ENCODE measurements at regions not wholly inside any gene's neighbourhood (a gene's known extent, or its start where the extent isn't known, plus 50 kb on each side); places are given as distances from the start of the nearest gene placed in this dataset.

- no peak overlapping the region for H3K4me3 Mint-ChIP-seq
- no peak overlapping the region for H3K27ac Mint-ChIP-seq
- peaks cover 6% of the 10 kb centered on the region for H3K9me3 Mint-ChIP-seq (ENCODE audit: low read depth)
- H3K4me1 Mint-ChIP-seq (ENCODE audit: low read depth) = no peaks in the 10 kb centered on the region
- H3K36me3 Mint-ChIP-seq = no peaks in the 10 kb centered on the region
- no peaks in the 10 kb centered on the region for H3K27me3 Mint-ChIP-seq
These were observed 574.8 kb downstream of the PSAT1 start for GRCh38 chr9:78871452-78872331.

GRCh38 chr9:78874061-78874460, 577.1 kb downstream of the PSAT1 start:
- H3K9me3 Mint-ChIP-seq (ENCODE audit: low read depth) = peaks cover 6% of the 10 kb centered on the region
- H3K36me3 Mint-ChIP-seq = no peaks in the 10 kb centered on the region
- H3K27ac Mint-ChIP-seq = no peak overlapping the region
- no peak overlapping the region for H3K4me3 Mint-ChIP-seq
- no peaks in the 10 kb centered on the region for H3K4me1 Mint-ChIP-seq (ENCODE audit: low read depth)
- no peaks in the 10 kb centered on the region for H3K27me3 Mint-ChIP-seq

GRCh38 chr9:78879324-78880100, 582.6 kb downstream of the PSAT1 start:
- Mint-ChIP-seq H3K27me3 (no peaks in the 10 kb centered on the region), H3K27ac (no peak overlapping the region), H3K36me3 (no peaks in the 10 kb centered on the region), H3K9me3 (ENCODE audit: low read depth) (no peaks in the 10 kb centered on the region), H3K4me1 (ENCODE audit: low read depth) (no peaks in the 10 kb centered on the region), H3K4me3 (no peak overlapping the region)

- no peaks in the 10 kb centered on the region for H3K27me3 Mint-ChIP-seq
These were observed 584.4 kb downstream of the PSAT1 start for GRCh38 chr9:78881295-78881694.

GRCh38 chr9:78882481-78882880, 585.6 kb downstream of the PSAT1 start:
- H3K9me3 Mint-ChIP-seq (ENCODE audit: low read depth) = no peaks in the 10 kb centered on the region
- H3K4me3 Mint-ChIP-seq = no peak overlapping the region
- H3K4me1 Mint-ChIP-seq (ENCODE audit: low read depth) = no peaks in the 10 kb centered on the region
- no peak overlapping the region for H3K27ac Mint-ChIP-seq
- no peaks in the 10 kb centered on the region for H3K36me3 Mint-ChIP-seq
- H3K27me3 Mint-ChIP-seq = no peaks in the 10 kb centered on the region

More at GRCh38 chr9:78881295-78881694, 584.4 kb downstream of the PSAT1 start:
- H3K4me3 Mint-ChIP-seq = no peak overlapping the region
- H3K9me3 Mint-ChIP-seq (ENCODE audit: low read depth) = no peaks in the 10 kb centered on the region
- H3K36me3 Mint-ChIP-seq = no peaks in the 10 kb centered on the region
- H3K4me1 Mint-ChIP-seq (ENCODE audit: low read depth) = no peaks in the 10 kb centered on the region
- no peak overlapping the region for H3K27ac Mint-ChIP-seq

GRCh38 chr9:78884611-78885150, 587.8 kb downstream of the PSAT1 start:
- H3K27me3 Mint-ChIP-seq = peaks cover 1% of the 10 kb centered on the region
- no peaks in the 10 kb centered on the region for H3K4me1 Mint-ChIP-seq (ENCODE audit: low read depth)
- no peak overlapping the region for H3K4me3 Mint-ChIP-seq
- H3K36me3 Mint-ChIP-seq = no peaks in the 10 kb centered on the region
- H3K9me3 Mint-ChIP-seq (ENCODE audit: low read depth) = no peaks in the 10 kb centered on the region
- no peak overlapping the region for H3K27ac Mint-ChIP-seq

GRCh38 chr9:78892182-78892581, 595.3 kb downstream of the PSAT1 start:
- Mint-ChIP-seq H3K4me3 (no peak overlapping the region), H3K36me3 (no peaks in the 10 kb centered on the region), H3K27ac (no peak overlapping the region), H3K9me3 (ENCODE audit: low read depth) (no peaks in the 10 kb centered on the region), H3K4me1 (ENCODE audit: low read depth) (no peaks in the 10 kb centered on the region), H3K27me3 (peaks cover 4% of the 10 kb centered on the region)

GRCh38 chr9:78892769-78893168, 595.8 kb downstream of the PSAT1 start:
- H3K27ac Mint-ChIP-seq = no peak overlapping the region
- H3K4me1 Mint-ChIP-seq (ENCODE audit: low read depth) = no peaks in the 10 kb centered on the region
- no peaks in the 10 kb centered on the region for H3K36me3 Mint-ChIP-seq

GRCh38 chr9:78893774-78894401, 597.0 kb downstream of the PSAT1 start:
- peaks cover 4% of the 10 kb centered on the region for H3K27me3 Mint-ChIP-seq
- no peaks in the 10 kb centered on the region for H3K36me3 Mint-ChIP-seq
- H3K9me3 Mint-ChIP-seq (ENCODE audit: low read depth) = no peaks in the 10 kb centered on the region
- no peaks in the 10 kb centered on the region for H3K4me1 Mint-ChIP-seq (ENCODE audit: low read depth)
- no peak overlapping the region for H3K27ac Mint-ChIP-seq
- no peak overlapping the region for H3K4me3 Mint-ChIP-seq

More at GRCh38 chr9:78892769-78893168, 595.8 kb downstream of the PSAT1 start:
- H3K9me3 Mint-ChIP-seq (ENCODE audit: low read depth) = no peaks in the 10 kb centered on the region
- no peak overlapping the region for H3K4me3 Mint-ChIP-seq
- peaks cover 4% of the 10 kb centered on the region for H3K27me3 Mint-ChIP-seq

- Mint-ChIP-seq H3K36me3 (no peaks in the 10 kb centered on the region), H3K27me3 (peaks cover 3% of the 10 kb centered on the region), H3K4me1 (ENCODE audit: low read depth) (no peaks in the 10 kb centered on the region), H3K9me3 (ENCODE audit: low read depth) (no peaks in the 10 kb centered on the region), H3K4me3 (no peak overlapping the region), H3K27ac (no peak overlapping the region)
These were observed 599.6 kb downstream of the PSAT1 start for GRCh38 chr9:78896479-78896878.

GRCh38 chr9:78898234-78898633, 601.3 kb downstream of the PSAT1 start:
- H3K9me3 Mint-ChIP-seq (ENCODE audit: low read depth) = no peaks in the 10 kb centered on the region
- no peaks in the 10 kb centered on the region for H3K36me3 Mint-ChIP-seq
- H3K4me1 Mint-ChIP-seq (ENCODE audit: low read depth) = no peaks in the 10 kb centered on the region
- no peak overlapping the region for H3K4me3 Mint-ChIP-seq
- no peak overlapping the region for H3K27ac Mint-ChIP-seq
- peaks cover 3% of the 10 kb centered on the region for H3K27me3 Mint-ChIP-seq

- Mint-ChIP-seq H3K27me3 (peaks cover 3% of the 10 kb centered on the region), H3K9me3 (ENCODE audit: low read depth) (no peaks in the 10 kb centered on the region), H3K4me1 (ENCODE audit: low read depth) (no peaks in the 10 kb centered on the region), H3K36me3 (no peaks in the 10 kb centered on the region), H3K4me3 (no peak overlapping the region), H3K27ac (no peak overlapping the region)
These were observed 602.1 kb downstream of the PSAT1 start for GRCh38 chr9:78899006-78899405.

- H3K4me1 Mint-ChIP-seq (ENCODE audit: low read depth) = no peaks in the 10 kb centered on the region
- H3K27ac Mint-ChIP-seq = no peak overlapping the region
- no peaks in the 10 kb centered on the region for H3K36me3 Mint-ChIP-seq
- no peaks in the 10 kb centered on the region for H3K27me3 Mint-ChIP-seq
- H3K9me3 Mint-ChIP-seq (ENCODE audit: low read depth) = no peaks in the 10 kb centered on the region
- H3K4me3 Mint-ChIP-seq = no peak overlapping the region
These were observed 603.6 kb downstream of the PSAT1 start for GRCh38 chr9:78900500-78900899.

GRCh38 chr9:78902051-78902450, 605.1 kb downstream of the PSAT1 start:
- Mint-ChIP-seq H3K27me3 (no peaks in the 10 kb centered on the region), H3K9me3 (ENCODE audit: low read depth) (no peaks in the 10 kb centered on the region), H3K4me3 (no peak overlapping the region), H3K27ac (no peak overlapping the region), H3K4me1 (ENCODE audit: low read depth) (no peaks in the 10 kb centered on the region), H3K36me3 (no peaks in the 10 kb centered on the region)

GRCh38 chr9:78903581-78903980, 606.7 kb downstream of the PSAT1 start:
- Mint-ChIP-seq H3K27me3 (peaks cover under 1% of the 10 kb centered on the region), H3K4me1 (ENCODE audit: low read depth) (no peaks in the 10 kb centered on the region), H3K27ac (no peak overlapping the region), H3K36me3 (no peaks in the 10 kb centered on the region), H3K4me3 (no peak overlapping the region), H3K9me3 (ENCODE audit: low read depth) (peaks cover 3% of the 10 kb centered on the region)
